ENCODE measurements at regions not wholly inside any gene's neighbourhood (a gene's known extent, or its start where the extent isn't known, plus 50 kb on each side); places are given as distances from the start of the nearest gene placed in this dataset.

- Histone ChIP-seq H3K27ac (no peak overlapping the region), H3K9me3 (no peaks in the 10 kb centered on the region), H3K4me3 (no peak overlapping the region), H3K27me3 (no peaks in the 10 kb centered on the region), H3K36me3 (ENCODE audit: low read depth, missing control alignments) (no peaks in the 10 kb centered on the region), H3K4me1 (no peaks in the 10 kb centered on the region)
- DNase-seq, result no peak
- TF ChIP-seq CTCF (IDR thresholded peaks at IDR 0.05), result no peak
- TF ChIP-seq POLR2A (IDR thresholded peaks at IDR 0.05), result no peak
- intact Hi-C loops (cut with DNase I; ENCODE audit: low total_unique reads), result no loop called here
- WGBS, 2 donors, result 28 to 29% methylated on average over 2 of the region's 2 CpGs
These were observed 581.3 kb upstream of the TENM3 start for GRCh38 chr4:181661923-181662322.

GRCh38 chr4:181662383-181662782 is 580.8 kb upstream of the TENM3 start:
- 33 to 41% methylated on average over 3 of the region's 3 CpGs for WGBS, 2 donors
- Histone ChIP-seq H3K27ac (no peak overlapping the region), H3K4me1 (no peaks in the 10 kb centered on the region), H3K36me3 (ENCODE audit: low read depth, missing control alignments) (no peaks in the 10 kb centered on the region), H3K27me3 (no peaks in the 10 kb centered on the region), H3K9me3 (no peaks in the 10 kb centered on the region), H3K4me3 (no peak overlapping the region)
- DNase-seq, result no peak
- intact Hi-C loops (cut with DNase I; ENCODE audit: low total_unique reads), result no loop called here
- TF ChIP-seq CTCF (IDR thresholded peaks at IDR 0.05), result no peak
- no peak for TF ChIP-seq POLR2A (IDR thresholded peaks at IDR 0.05)

GRCh38 chr4:181670506-181670905 is 572.7 kb upstream of the TENM3 start:
- Histone ChIP-seq H3K27me3 (no peaks in the 10 kb centered on the region), H3K9me3 (no peaks in the 10 kb centered on the region), H3K36me3 (ENCODE audit: low read depth, missing control alignments) (no peaks in the 10 kb centered on the region), H3K4me1 (no peaks in the 10 kb centered on the region), H3K27ac (no peak overlapping the region), H3K4me3 (no peak overlapping the region)
- intact Hi-C loops (cut with DNase I; ENCODE audit: low total_unique reads), result no loop called here
- no peak for TF ChIP-seq POLR2A (IDR thresholded peaks at IDR 0.05)
- TF ChIP-seq CTCF (IDR thresholded peaks at IDR 0.05), result no peak
- 87 to 88% methylated on average over 2 of the region's 2 CpGs for WGBS, 2 donors
- no peak for DNase-seq

- TF ChIP-seq POLR2A (IDR thresholded peaks at IDR 0.05) (no peak), CTCF (IDR thresholded peaks at IDR 0.05) (no peak)
- Histone ChIP-seq H3K27ac (no peak overlapping the region), H3K9me3 (no peaks in the 10 kb centered on the region), H3K4me1 (no peaks in the 10 kb centered on the region), H3K4me3 (no peak overlapping the region), H3K27me3 (no peaks in the 10 kb centered on the region), H3K36me3 (ENCODE audit: low read depth, missing control alignments) (no peaks in the 10 kb centered on the region)
- no peak for DNase-seq
- intact Hi-C loops (cut with DNase I; ENCODE audit: low total_unique reads), result no loop called here
- WGBS, 2 donors, result 85 to 90% methylated on average over 2 of the region's 2 CpGs
These were observed 571.5 kb upstream of the TENM3 start for GRCh38 chr4:181671672-181672071.

- DNase-seq, result no peak
- Histone ChIP-seq H3K36me3 (ENCODE audit: low read depth, missing control alignments) (no peaks in the 10 kb centered on the region), H3K4me3 (no peak overlapping the region), H3K9me3 (no peaks in the 10 kb centered on the region), H3K27me3 (no peaks in the 10 kb centered on the region), H3K4me1 (no peaks in the 10 kb centered on the region), H3K27ac (no peak overlapping the region)
- intact Hi-C loops (cut with DNase I; ENCODE audit: low total_unique reads), result no loop called here
- no peak for TF ChIP-seq CTCF (IDR thresholded peaks at IDR 0.05)
- TF ChIP-seq POLR2A (IDR thresholded peaks at IDR 0.05), result no peak
- WGBS, 2 donors, result 78 to 86% methylated on average over 2 of the region's 2 CpGs
These were observed 570.5 kb upstream of the TENM3 start for GRCh38 chr4:181672751-181673150.
